HepG2 (cell line): ENCODE measurements at regions not wholly inside any gene's neighbourhood (a gene's known extent, or its start where the extent isn't known, plus 50 kb on each side); places are given as distances from the start of the nearest gene placed in this dataset.
A peak's percentile ranks its signal among the peaks of the same experiment; 100 is the strongest.

ENCODE experiments used
- ATAC-seq: fragments of 200-7000 bp; cut with Tn5 transposase; 3 replicates; pipeline ENCODE4 v1.9.1; 2020; ENCODE audit warnings: mild to moderate bottlenecking, moderate library complexity
- BruUV-seq: library from RNA; stranded (reverse); fragments of 400-500 nt; replicated peaks from 2 replicates; lab custom pipeline; 2021; lab: Mats Ljungman, UMichigan
- CTCF ChIA-PET: fragments of 300-600 bp; formaldehyde crosslinking; extraction: SDS; loops from one replicate; lab custom pipeline; 2021; ENCODE audit warnings: low total read pairs, inconsistent platforms, low intra/inter-chr PET ratio; lab: Yijun Ruan, JAX
- POLR2A ChIA-PET: fragments of 350-600 bp; sonication (Branson Sonifier 250); formaldehyde crosslinking; loops from one replicate; lab custom pipeline; 2020; ENCODE audit warnings: antibody characterized with exemption, inconsistent platforms; lab: Yijun Ruan, JAX
- DNase-seq: peaks from one replicate; pipeline ENCODE4 v3.0.0-alpha.2; 2015; ENCODE audit warnings: low spot score
- FAIRE-seq: peaks from 3 replicates; lab custom pipeline; 2011; peaks lifted over from hg19 to GRCh38; lab: Jason Lieb, UNC
- H2AFZ ChIP-seq: one replicate; pipeline ENCODE4 v1.6.1; 2011; ENCODE audit warnings: low read length, inconsistent platforms
- H3K27ac ChIP-seq: fragments of 300-600 bp; 3 replicates; pipeline ENCODE4 v1.8.0; 2011; ENCODE audit warnings: mixed run types, mild to moderate bottlenecking, mixed read lengths, low read length, inconsistent platforms; ENCODE audit not compliant: insufficient read depth; ENCODE audit errors: extremely low read length
- H3K27me3 ChIP-seq, 2 experiments: fragments of 200-600 bp in 1 of 2; 2 replicates in 1 of 2; 3 replicates in 1 of 2; pipeline versions ENCODE4 v1.6.0 to v1.8.0; 2011; ENCODE audit warnings: low read length in 2 of 2, mild to moderate bottlenecking in 2 of 2, moderate library complexity in 2 of 2, inconsistent platforms in 1 of 2; ENCODE audit not compliant: insufficient read depth in 2 of 2, control insufficient read depth in 1 of 2
- H3K36me3 ChIP-seq, 2 experiments: fragments of 200-600 bp in 1 of 2; replicated peaks in 1 of 2; 2 replicates in 1 of 2; 3 replicates in 1 of 2; pipeline versions ENCODE4 v1.5.1 to v1.8.0; 2011; ENCODE audit warnings: low read length in 2 of 2, inconsistent platforms in 1 of 2; ENCODE audit not compliant: insufficient read depth in 2 of 2, control insufficient read depth in 1 of 2
- H3K4me1 ChIP-seq: 2 replicates; pipeline ENCODE4 v1.5.1; 2012; ENCODE audit warnings: low read length, inconsistent platforms; ENCODE audit not compliant: insufficient read depth
- H3K4me2 ChIP-seq: 2 replicates; pipeline ENCODE4 v1.6.0; 2011; ENCODE audit warnings: low read depth, low read length, inconsistent platforms
- H3K4me3 ChIP-seq, 3 experiments: fragments of 200-600 bp in 1 of 3; sonication (generic), shearing (Covaris generic) in 1 of 3; replicated peaks in 1 of 3; 2 replicates each; pipeline ENCODE4 v1.5.1; 2011 to 2016; ENCODE audit warnings: low read length in 3 of 3, inconsistent platforms in 2 of 3, low read depth in 2 of 3, mild to moderate bottlenecking in 2 of 3, control low read depth in 1 of 3, mixed read lengths in 1 of 3; ENCODE audit not compliant: insufficient read depth in 1 of 3
- H3K79me2 ChIP-seq: one replicate; pipeline ENCODE4 v1.6.1; 2011; ENCODE audit warnings: low read length, inconsistent platforms; ENCODE audit not compliant: insufficient read depth
- H3K9ac ChIP-seq: 2 replicates; pipeline ENCODE4 v1.6.0; 2011; ENCODE audit warnings: mild to moderate bottlenecking, low read depth, low read length, inconsistent platforms; ENCODE audit not compliant: insufficient read depth
- H3K9me3 ChIP-seq: 2 replicates; pipeline ENCODE4 v1.5.1; 2012; ENCODE audit warnings: mild to moderate bottlenecking, low read length
- H4K20me1 ChIP-seq: 2 replicates; pipeline ENCODE4 v1.6.0; 2011; ENCODE audit warnings: inconsistent platforms, mild to moderate bottlenecking, low read length, moderate library complexity; ENCODE audit not compliant: insufficient read depth
- AFF4 ChIP-seq: sonication (generic); formaldehyde crosslinking; IDR thresholded peaks from 2 replicates; pipeline ENCODE4 v1.4.0; 2020; ENCODE audit warnings: missing genetic modification reagents
- CEBPB ChIP-seq: IDR thresholded peaks from 2 replicates; pipeline ENCODE4 v1.6.1; 2011; ENCODE audit warnings: low read depth, low read length, improper control_type of control experiment, borderline replicate concordance
- GFI1 ChIP-seq: sonication (generic); formaldehyde crosslinking; IDR thresholded peaks from 2 replicates; pipeline ENCODE4 v1.5.0; 2020; ENCODE audit warnings: missing genetic modification reagents, mild to moderate bottlenecking, borderline replicate concordance
- JARID2 ChIP-seq: sonication (generic); formaldehyde crosslinking; IDR thresholded peaks from 2 replicates; pipeline ENCODE4 v1.8.1; 2023; ENCODE audit warnings: missing genetic modification reagents, inconsistent platforms; ENCODE audit not compliant: insufficient replicate concordance
- KAT7 ChIP-seq: IDR thresholded peaks from 2 replicates; pipeline ENCODE4 v1.6.1; 2018; ENCODE audit warnings: borderline replicate concordance, missing compliant biosample characterization
- RFX1 ChIP-seq: fragments of 450-650 bp; IDR thresholded peaks from 2 replicates; pipeline ENCODE4 v1.6.1; 2017
- SMC3 ChIP-seq: IDR thresholded peaks from 2 replicates; pipeline ENCODE4 v1.6.1; 2011; ENCODE audit warnings: low read length, improper control_type of control experiment
- SP5 ChIP-seq: IDR thresholded peaks from 2 replicates; pipeline ENCODE4 v1.6.1; 2016; ENCODE audit warnings: low read depth, borderline replicate concordance
- ZNF589 ChIP-seq: sonication (generic); formaldehyde crosslinking; conservative IDR thresholded peaks from 2 replicates; pipeline ENCODE4 v1.8.0; 2022; ENCODE audit warnings: mild to moderate bottlenecking, moderate library complexity, missing genetic modification reagents
- WGBS: methylation state at CpG from one replicate; pipeline ENCODE4 v1.1.6; 2017; ENCODE audit warnings: low lambda C conversion rate; 5-methylcytosine and 5-hydroxymethylcytosine counted together
- in situ Hi-C: cut with HindIII; loops from 2 replicates; pipeline ENCODE4 v1.10.0; 2017; ENCODE audit warnings: low pct_unique_long_range_greater_than_20kb; ENCODE audit not compliant: extremely low pct_ligation_motif_present
- intact Hi-C: fragments of 100-400 bp; cut with micrococcal nuclease; formaldehyde crosslinking; loops from one replicate; pipeline ENCODE4 v1.10.0; 2022; ENCODE audit not compliant: unreplicated experiment

- no peak for TF ChIP-seq KAT7
- no peak for TF ChIP-seq SP5 (CRISPR knock-in tag)
- no peak for TF ChIP-seq ZNF589 (CRISPR knock-in tag)
- no peak for TF ChIP-seq JARID2 (CRISPR knock-in tag)
- TF ChIP-seq SMC3: no peak
- no peak for TF ChIP-seq AFF4 (CRISPR knock-in tag)
- TF ChIP-seq GFI1 (CRISPR knock-in tag): no peak
Observed at GRCh38 chr6:139984317-139984716, 609.9 kb upstream of the CITED2 start (continued).

GRCh38 chr6:139983555-139984276, 609.3 kb upstream of the CITED2 start:
- H3K27ac ChIP-seq: no peak overlapping the region
- WGBS: 19% methylated on average over 5 of the region's 5 CpGs
- TF ChIP-seq CEBPB (peak; percentile 23; the same call in 1 of the 2 replicates), RFX1 (no peak)
- no peak for DNase-seq
- H3K4me3 ChIP-seq: no peak overlapping the region
- BruUV-seq: no TSS peak
- in situ Hi-C loops (no loop called here), intact Hi-C loops (no loop called here)
- no peaks in the 10 kb centered on the region for H3K36me3 ChIP-seq
- no peak for FAIRE-seq
- no peaks in the 10 kb centered on the region for H3K4me1 ChIP-seq
- no peaks in the 10 kb centered on the region for H3K79me2 ChIP-seq
- H3K27me3 ChIP-seq: no peaks in the 10 kb centered on the region
- CTCF ChIA-PET: no interaction called here
- H2AFZ ChIP-seq: no peak overlapping the region
- H3K4me2 ChIP-seq: no peak overlapping the region
- H3K9me3 ChIP-seq: no peaks in the 10 kb centered on the region
- POLR2A ChIA-PET: no interaction called here
- no peaks in the 10 kb centered on the region for H4K20me1 ChIP-seq
- no peak overlapping the region for H3K9ac ChIP-seq
- no peak for ATAC-seq
